ENCODE measurements at regions not wholly inside any gene's neighbourhood (a gene's known extent, or its start where the extent isn't known, plus 50 kb on each side); places are given as distances from the start of the nearest gene placed in this dataset.
"Not testable (repeated sequence)": the region's sequence is repeated elsewhere in the genome, so short reads cannot be mapped to it uniquely, and the experiment has no call there.

- DNase-seq (ENCODE audit: low read depth) = no peak
Measured at GRCh38 chr7:118802726-118803125, 578.2 kb downstream of the ANKRD7 start.

GRCh38 chr7:118826246-118826645, 601.7 kb downstream of the ANKRD7 start:
- DNase-seq (ENCODE audit: low read depth) = no peak

- DNase-seq (ENCODE audit: low read depth) = no peak
Measured at GRCh38 chr7:118836933-118837332, 612.4 kb downstream of the ANKRD7 start.

GRCh38 chr7:118839515-118839914, 615.0 kb downstream of the ANKRD7 start:
- no peak for DNase-seq (ENCODE audit: low read depth)

- DNase-seq (ENCODE audit: low read depth) = no peak
Measured at GRCh38 chr7:118843456-118843855, 619.0 kb downstream of the ANKRD7 start.

- no peak for DNase-seq (ENCODE audit: low read depth)
Measured at GRCh38 chr7:118844748-118845147, 620.2 kb downstream of the ANKRD7 start.

GRCh38 chr7:118845791-118846190, 621.3 kb downstream of the ANKRD7 start:
- DNase-seq (ENCODE audit: low read depth) = no peak

GRCh38 chr7:118846977-118847376, 622.5 kb downstream of the ANKRD7 start:
- no peak for DNase-seq (ENCODE audit: low read depth)

- DNase-seq (ENCODE audit: low read depth) = no peak
Measured at GRCh38 chr7:118855290-118855689, 630.8 kb downstream of the ANKRD7 start.

GRCh38 chr7:118858651-118859149, 634.2 kb downstream of the ANKRD7 start:
- DNase-seq (ENCODE audit: low read depth) = no peak

GRCh38 chr7:118861581-118861980, 637.1 kb downstream of the ANKRD7 start:
- DNase-seq (ENCODE audit: low read depth) = no peak

- no peak for DNase-seq (ENCODE audit: low read depth)
Measured at GRCh38 chr7:118862740-118863139, 638.2 kb downstream of the ANKRD7 start.

- DNase-seq (ENCODE audit: low read depth) = no peak
Measured at GRCh38 chr7:118863966-118864365, 639.5 kb downstream of the ANKRD7 start.

GRCh38 chr7:118867860-118868259, 643.4 kb downstream of the ANKRD7 start:
- no peak for DNase-seq (ENCODE audit: low read depth)

- not testable (repeated sequence) for DNase-seq (ENCODE audit: low read depth)
Measured at GRCh38 chr7:118869141-118869540, 644.6 kb downstream of the ANKRD7 start.

GRCh38 chr7:118870187-118870586, 645.7 kb downstream of the ANKRD7 start:
- no peak for DNase-seq (ENCODE audit: low read depth)

- no peak for DNase-seq (ENCODE audit: low read depth)
Measured at GRCh38 chr7:118872568-118872967, 648.1 kb downstream of the ANKRD7 start.

GRCh38 chr7:118877187-118877586, 652.7 kb downstream of the ANKRD7 start:
- DNase-seq (ENCODE audit: low read depth) = no peak

GRCh38 chr7:118878336-118878735, 653.8 kb downstream of the ANKRD7 start:
- DNase-seq (ENCODE audit: low read depth) = no peak

- DNase-seq (ENCODE audit: low read depth) = no peak
Measured at GRCh38 chr7:118898284-118898683, 673.8 kb downstream of the ANKRD7 start.

- DNase-seq (ENCODE audit: low read depth) = no peak
Measured at GRCh38 chr7:118902600-118902999, 678.1 kb downstream of the ANKRD7 start.

GRCh38 chr7:118907911-118908527, 683.5 kb downstream of the ANKRD7 start:
- no peak for DNase-seq (ENCODE audit: low read depth)

- DNase-seq (ENCODE audit: low read depth) = not testable (repeated sequence)
Measured at GRCh38 chr7:118916120-118916519, 691.6 kb downstream of the ANKRD7 start.

- no peak for DNase-seq (ENCODE audit: low read depth)
Measured at GRCh38 chr7:118918556-118918955, 694.1 kb downstream of the ANKRD7 start.

Data from EH (cell line).